ENCODE measurements at regions not wholly inside any gene's neighbourhood (a gene's known extent, or its start where the extent isn't known, plus 50 kb on each side); places are given as distances from the start of the nearest gene placed in this dataset.

DNA sequence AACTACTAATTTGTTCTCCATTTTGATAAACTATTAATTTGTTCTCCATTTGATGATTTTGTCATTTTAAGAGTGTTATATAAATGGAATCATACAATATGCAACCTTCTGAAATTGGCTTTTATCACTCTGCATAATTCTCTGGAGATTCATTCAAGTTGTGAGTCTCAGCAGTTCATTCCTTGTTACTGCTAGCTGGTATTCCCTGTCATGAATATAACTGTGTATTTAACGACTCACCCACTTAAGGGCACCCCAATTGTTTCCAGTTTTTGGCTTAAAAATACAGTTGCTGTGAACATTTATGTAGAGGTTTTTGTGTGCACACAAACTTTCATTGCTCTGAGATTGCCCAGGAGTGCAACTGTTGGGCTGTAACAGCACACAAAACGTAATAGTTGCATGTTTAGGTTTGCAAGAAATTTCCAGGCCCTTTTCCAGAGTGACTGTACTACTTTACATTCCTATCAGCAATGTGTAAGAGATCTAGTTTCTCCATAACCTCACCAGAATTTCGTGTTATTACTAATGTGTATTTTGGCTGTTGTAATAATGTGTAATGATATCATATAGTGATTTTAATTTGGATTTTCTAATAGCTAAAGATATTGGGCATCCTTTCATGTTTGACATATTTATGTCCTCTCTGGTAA lies 153.2 kb upstream of the ADCY1 start:
- no peaks in the 10 kb centered on the region for H3K79me2 ChIP-seq (ENCODE audit: insufficient read depth, low read length)
- H2BK5ac ChIP-seq (ENCODE audit: insufficient read length, low read length) = no peak overlapping the region
- no peaks in the 10 kb centered on the region for H3K9me3 ChIP-seq (ENCODE audit: control insufficient read depth, low read depth, low read length)
- no peak overlapping the region for H2AK5ac ChIP-seq (ENCODE audit: insufficient read length, low read length)
- no peak overlapping the region for H3K23ac ChIP-seq (ENCODE audit: insufficient read length, low read depth, low read length)
- no peak overlapping the region for H2BK120ac ChIP-seq (ENCODE audit: low read depth, low read length, poor library complexity, severe bottlenecking)
- no peaks in the 10 kb centered on the region for H3K36me3 Mint-ChIP-seq (ENCODE audit: insufficient read depth in 1 of 3, low read depth in 3 of 3)
- H3T11ph ChIP-seq (ENCODE audit: low read length) = no peak overlapping the region
- no peaks in the 10 kb centered on the region for H3K23me2 ChIP-seq (ENCODE audit: insufficient read length, low read depth, low read length, poor library complexity, severe bottlenecking)
- H3K27me3 Mint-ChIP-seq (ENCODE audit: low read depth) = no peaks in the 10 kb centered on the region
- H2AFZ ChIP-seq (ENCODE audit: low read length) = no peak overlapping the region
- H3K4ac ChIP-seq (ENCODE audit: low read depth, low read length) = no peak overlapping the region
- no peak overlapping the region for H3K14ac ChIP-seq (ENCODE audit: insufficient read depth, low read length)
- H2BK20ac ChIP-seq (ENCODE audit: low read depth, low read length, poor library complexity, severe bottlenecking) = no peak overlapping the region
- WGBS (ENCODE audit: extremely low coverage, insufficient read length, low lambda C conversion rate) = no CpG with 5 or more reads among the region's 3 CpGs
- TF ChIP-seq, protein P1, sequence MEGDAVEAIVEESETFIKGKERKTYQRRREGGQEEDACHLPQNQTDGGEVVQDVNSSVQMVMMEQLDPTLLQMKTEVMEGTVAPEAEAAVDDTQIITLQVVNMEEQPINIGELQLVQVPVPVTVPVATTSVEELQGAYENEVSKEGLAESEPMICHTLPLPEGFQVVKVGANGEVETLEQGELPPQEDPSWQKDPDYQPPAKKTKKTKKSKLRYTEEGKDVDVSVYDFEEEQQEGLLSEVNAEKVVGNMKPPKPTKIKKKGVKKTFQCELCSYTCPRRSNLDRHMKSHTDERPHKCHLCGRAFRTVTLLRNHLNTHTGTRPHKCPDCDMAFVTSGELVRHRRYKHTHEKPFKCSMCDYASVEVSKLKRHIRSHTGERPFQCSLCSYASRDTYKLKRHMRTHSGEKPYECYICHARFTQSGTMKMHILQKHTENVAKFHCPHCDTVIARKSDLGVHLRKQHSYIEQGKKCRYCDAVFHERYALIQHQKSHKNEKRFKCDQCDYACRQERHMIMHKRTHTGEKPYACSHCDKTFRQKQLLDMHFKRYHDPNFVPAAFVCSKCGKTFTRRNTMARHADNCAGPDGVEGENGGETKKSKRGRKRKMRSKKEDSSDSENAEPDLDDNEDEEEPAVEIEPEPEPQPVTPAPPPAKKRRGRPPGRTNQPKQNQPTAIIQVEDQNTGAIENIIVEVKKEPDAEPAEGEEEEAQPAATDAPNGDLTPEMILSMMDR (conservative IDR thresholded peaks at IDR 0.05) = no peak
- no peak overlapping the region for H4K91ac ChIP-seq (ENCODE audit: insufficient read length, low read depth, low read length)
- no peak overlapping the region for H2BK15ac ChIP-seq (ENCODE audit: low read depth, low read length)
- H3K4me2 ChIP-seq (ENCODE audit: insufficient read depth, insufficient read length, low read length) = no peak overlapping the region
- H4K8ac ChIP-seq (replicated peaks; ENCODE audit: insufficient read length, low read depth, low read length) = no peak overlapping the region
- no peak overlapping the region for H3K9ac ChIP-seq (ENCODE audit: extremely low read depth, insufficient read length, low read length)
- H4K5ac ChIP-seq (ENCODE audit: insufficient read length, low read depth, low read length) = no peak overlapping the region
- no peaks in the 10 kb centered on the region for H3K4me1 Mint-ChIP-seq
- no peak overlapping the region for H3K27ac Mint-ChIP-seq
- DNase-seq = no peak
- H3K4me3 Mint-ChIP-seq = no peak overlapping the region
- no peak overlapping the region for H3K18ac ChIP-seq (ENCODE audit: insufficient read length, low read depth, low read length)
- H3K4me1 ChIP-seq (ENCODE audit: insufficient read depth, low read length) = no peaks in the 10 kb centered on the region
- H3K27ac ChIP-seq (ENCODE audit: insufficient read length, low read depth, low read length) = no peak overlapping the region
- no peaks in the 10 kb centered on the region for H3K79me1 ChIP-seq (ENCODE audit: insufficient read depth, low read depth, low read length, poor library complexity, severe bottlenecking)
- no peaks in the 10 kb centered on the region for H3K27me3 ChIP-seq (ENCODE audit: insufficient read depth, low read length)
- H4K20me1 ChIP-seq (ENCODE audit: control insufficient read depth, insufficient read depth, insufficient read length) = no peaks in the 10 kb centered on the region
- no peak overlapping the region for H3K56ac ChIP-seq (ENCODE audit: insufficient read length, low read depth, low read length)
- H3K9me3 Mint-ChIP-seq = no peaks in the 10 kb centered on the region
- H2BK12ac ChIP-seq (ENCODE audit: insufficient read length, low read depth, low read length) = no peak overlapping the region
